ENCODE measurements at regions not wholly inside any gene's neighbourhood (a gene's known extent, or its start where the extent isn't known, plus 50 kb on each side); places are given as distances from the start of the nearest gene placed in this dataset.

GRCh38 chr3:195012571-195012970 is 258.4 kb downstream of the XXYLT1 start:
- no peak for DNase-seq (ENCODE audit: low spot score)

GRCh38 chr3:195013411-195014361 is 257.3 kb downstream of the XXYLT1 start:
- no peak for DNase-seq (ENCODE audit: low spot score)

GRCh38 chr3:195015021-195015420 is 255.9 kb downstream of the XXYLT1 start:
- no peak for DNase-seq (ENCODE audit: low spot score)

- no peak for DNase-seq (ENCODE audit: low spot score)
Measured at GRCh38 chr3:195017151-195017550, 253.8 kb downstream of the XXYLT1 start.

Data from HuH-7.5 (cell line).